Right ventricle myocardium inferior (tissue), 1 donor: ENCODE measurements at regions not wholly inside any gene's neighbourhood (a gene's known extent, or its start where the extent isn't known, plus 50 kb on each side); places are given as distances from the start of the nearest gene placed in this dataset.

Experiments used
- ATAC-seq: fragments of 200-7000 bp; cut with Tn5 transposase; one replicate; pipeline ENCODE4 v1.9.1; 2020; ENCODE audit warnings: mild to moderate bottlenecking, moderate library complexity
- DNase-seq: peaks from one replicate; pipeline ENCODE4 v3.0.0; 2021; ENCODE audit errors: missing footprints
- intact Hi-C: fragments of 100-400 bp; cut with DNase I; formaldehyde crosslinking; loops from one replicate; pipeline ENCODE4 v1.11.0; 2022
- donor health status: DM: no; HTN: yes; CAD: no; lungs with severe emphysema.

DNA sequence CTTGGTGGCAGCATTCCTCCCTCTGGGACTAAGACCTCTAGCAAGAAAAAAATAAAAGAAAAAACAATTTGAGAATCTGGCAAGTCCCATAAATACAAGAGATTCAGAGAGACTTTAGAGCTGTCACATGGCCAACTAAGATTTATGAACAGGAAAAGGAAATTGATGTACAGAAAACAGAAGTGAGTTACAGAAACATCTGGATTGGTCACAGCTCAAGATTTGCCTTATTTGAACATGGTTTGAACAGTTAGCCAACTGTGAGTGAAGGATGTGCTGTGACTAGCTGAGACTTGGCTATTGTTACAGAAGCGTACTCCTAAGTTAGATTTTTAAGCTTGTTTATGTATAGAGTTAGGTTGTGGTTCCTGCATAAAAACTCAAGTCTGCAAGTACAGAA lies 340.2 kb downstream of the SLCO4C1 start:
- intact Hi-C loops: no loop called here
- ATAC-seq (no peak), DNase-seq (no peak)

GRCh38 chr5:101950019-101950418 lies 346.1 kb downstream of the SLCO4C1 start:
- intact Hi-C loops: no loop called here
- no peak for DNase-seq
- no peak for ATAC-seq

DNA sequence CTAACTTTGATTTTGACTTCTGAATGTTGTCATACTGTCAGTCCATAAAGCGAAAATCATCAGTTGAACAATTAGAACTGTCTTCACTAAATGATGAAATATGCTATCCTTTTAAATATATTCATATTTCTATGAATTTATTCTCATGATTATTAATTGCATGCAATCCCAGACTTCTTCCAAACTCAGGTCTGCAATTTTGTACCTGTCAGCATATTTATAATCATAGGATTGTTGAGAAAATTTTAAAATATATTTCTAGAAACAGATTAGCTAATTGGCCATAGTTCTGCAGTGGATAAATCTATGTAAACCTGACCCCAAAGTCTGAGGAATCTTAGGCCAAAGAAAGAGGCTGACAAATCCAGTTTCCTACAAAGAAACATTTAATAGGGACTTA lies 347.5 kb downstream of the SLCO4C1 start:
- ATAC-seq (no peak), DNase-seq (no peak)
- intact Hi-C loops: no loop called here

DNA sequence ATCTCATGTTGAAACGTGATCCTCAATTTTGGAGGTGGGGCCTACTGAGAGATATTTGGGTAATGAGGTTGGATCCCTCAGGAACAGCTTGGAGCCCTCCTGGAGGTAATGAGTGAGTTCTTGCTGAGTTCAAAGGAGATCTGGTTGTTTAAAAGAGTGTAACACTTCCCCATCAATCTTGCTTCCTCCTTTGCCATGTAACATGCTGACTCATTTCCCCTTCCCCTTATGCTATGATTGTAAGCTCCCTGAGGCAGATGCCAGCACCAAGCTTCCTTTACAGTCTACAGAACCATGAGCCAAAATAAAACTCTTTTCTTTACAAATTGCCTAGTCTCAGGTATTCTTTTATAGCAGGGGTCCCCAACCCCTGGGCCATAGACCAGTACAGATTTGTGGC lies 352.3 kb downstream of the SLCO4C1 start:
- ATAC-seq (no peak), DNase-seq (no peak)
- intact Hi-C loops: no loop called here

DNA sequence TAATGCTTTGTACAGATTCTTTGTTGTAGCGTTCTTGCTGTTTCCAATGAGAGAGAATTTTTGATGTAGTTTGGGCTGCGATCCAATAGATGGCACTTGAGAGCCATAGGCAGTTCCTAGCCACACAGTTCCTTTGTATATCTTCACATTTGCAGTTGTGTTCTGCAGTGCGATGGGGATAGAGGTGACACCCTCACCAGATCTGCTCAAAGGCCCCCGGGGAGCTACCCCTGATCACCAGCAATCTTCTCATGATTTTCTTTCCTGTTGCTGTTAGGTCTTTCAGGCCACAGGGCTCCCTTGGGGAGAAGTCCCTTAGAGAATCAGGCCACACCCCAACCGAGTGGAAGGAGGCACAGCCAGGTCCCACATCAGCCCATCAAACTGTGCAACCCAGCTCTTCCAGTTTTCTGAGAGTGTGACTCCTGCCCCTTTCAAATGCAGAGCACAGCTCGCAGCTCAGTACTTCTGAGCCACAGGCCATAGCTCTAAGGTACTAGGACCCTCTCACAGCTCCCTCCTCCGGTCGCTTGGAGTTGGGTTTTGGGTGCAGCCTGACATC lies 353.7 kb downstream of the SLCO4C1 start:
- ATAC-seq (no peak), DNase-seq (no peak)
- intact Hi-C loops: no loop called here

GRCh38 chr5:101937041-101937440 lies 359.0 kb downstream of the SLCO4C1 start:
- ATAC-seq (no peak), DNase-seq (no peak)
- intact Hi-C loops: no loop called here

DNA sequence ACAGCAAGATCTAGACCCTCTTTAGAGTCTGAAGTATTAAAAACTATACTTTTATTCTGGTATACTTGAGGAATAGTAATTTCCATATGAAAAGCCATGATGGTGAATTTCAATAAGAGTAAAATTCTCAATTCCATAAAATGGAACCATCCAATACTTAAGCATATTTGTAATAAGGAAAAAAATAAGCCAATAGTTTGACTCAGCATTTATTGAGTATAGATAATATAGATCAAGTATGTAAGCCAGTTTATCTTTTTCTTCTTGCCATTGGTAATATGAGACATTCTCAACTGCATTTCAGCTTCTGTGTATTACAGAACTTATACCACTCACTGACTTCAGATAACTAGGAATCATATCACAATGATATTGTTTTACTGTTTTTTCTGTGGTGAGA lies 361.0 kb downstream of the SLCO4C1 start:
- intact Hi-C loops: no loop called here
- DNase-seq (no peak), ATAC-seq (no peak)

DNA sequence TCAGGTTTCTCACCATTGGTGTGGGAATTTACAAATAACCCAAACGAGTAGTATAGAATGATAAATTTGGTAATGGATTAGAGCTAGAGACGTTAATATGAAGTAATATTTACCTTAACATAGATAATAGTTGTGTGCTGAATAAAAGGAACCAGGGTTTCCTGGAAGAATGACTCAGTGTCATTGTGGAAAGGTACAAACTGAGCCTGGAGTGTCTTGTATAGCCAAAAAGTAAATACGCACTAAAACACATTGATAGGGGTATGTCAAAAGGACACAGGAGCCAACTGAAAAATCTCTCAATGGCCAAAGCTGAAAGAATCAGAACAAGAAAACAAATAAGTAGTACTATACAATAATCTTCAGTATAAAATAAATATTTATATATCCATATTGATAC lies 363.5 kb downstream of the SLCO4C1 start:
- DNase-seq (no peak), ATAC-seq (no peak)
- intact Hi-C loops: no loop called here

DNA sequence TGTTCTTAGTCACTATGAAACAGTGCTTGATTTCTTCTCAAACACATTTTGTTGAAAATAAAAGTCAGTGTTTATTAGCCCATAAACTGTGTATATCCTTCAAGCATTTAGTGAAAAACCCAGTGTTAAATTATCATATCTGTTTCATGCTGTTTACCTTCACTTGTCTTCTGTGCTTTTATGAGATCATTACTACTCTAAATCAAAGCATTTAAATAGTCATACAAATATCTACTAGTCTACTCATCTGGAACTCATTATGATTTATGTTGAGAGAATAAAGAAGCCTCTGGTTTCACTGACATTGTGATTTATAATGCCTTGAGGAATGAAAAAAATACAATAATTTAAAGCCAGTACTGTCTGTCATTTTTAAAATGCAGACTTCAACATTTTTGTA lies 366.5 kb downstream of the SLCO4C1 start:
- intact Hi-C loops: no loop called here
- no peak for DNase-seq
- no peak for ATAC-seq

DNA sequence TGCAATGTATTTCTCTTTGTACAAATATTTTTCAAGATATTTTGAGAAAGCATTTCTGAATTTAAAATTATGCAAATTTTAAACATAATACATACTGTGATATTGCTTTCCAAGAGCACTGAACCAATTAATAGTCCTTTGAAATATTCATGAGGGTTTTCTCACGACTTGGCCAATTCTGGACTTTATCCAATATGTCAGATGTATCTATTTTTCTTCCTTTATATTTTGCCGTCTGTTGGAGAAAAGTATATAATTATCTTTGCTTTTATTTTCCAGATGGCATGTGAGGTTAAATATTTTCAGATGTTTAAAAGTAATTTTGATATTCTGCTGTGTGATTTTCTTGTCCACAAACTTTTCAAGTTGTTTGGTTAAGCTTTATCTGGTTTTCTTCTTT lies 378.9 kb downstream of the SLCO4C1 start:
- ATAC-seq (no peak), DNase-seq (no peak)
- intact Hi-C loops: no loop called here

GRCh38 chr5:101915554-101915953 lies 380.5 kb downstream of the SLCO4C1 start:
- no peak for DNase-seq
- intact Hi-C loops: no loop called here
- no peak for ATAC-seq

DNA sequence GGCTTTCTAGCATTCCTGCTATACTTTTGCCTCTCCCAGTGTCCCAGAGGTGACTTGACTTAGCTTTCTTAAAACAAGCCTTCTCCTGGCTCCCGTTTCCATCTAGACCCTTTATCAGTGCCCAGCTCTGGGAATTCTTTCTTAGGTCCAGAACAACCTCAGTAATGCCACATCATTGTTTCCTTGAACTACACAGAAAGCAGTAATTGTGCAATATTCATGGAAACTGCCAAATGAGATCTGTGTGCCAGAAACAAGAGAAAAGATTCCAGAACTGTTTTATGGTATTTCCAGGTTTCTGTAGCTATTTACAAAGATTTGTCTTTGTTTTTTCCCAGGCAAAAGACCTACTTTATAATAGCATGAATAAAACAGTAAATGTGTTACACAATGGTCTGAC lies 391.3 kb downstream of the SLCO4C1 start:
- intact Hi-C loops: no loop called here
- ATAC-seq (no peak), DNase-seq (no peak)

- no peak for DNase-seq
- intact Hi-C loops: no loop called here
- ATAC-seq: no peak
Measured at GRCh38 chr5:101897914-101898313, 398.2 kb downstream of the SLCO4C1 start.

GRCh38 chr5:101894985-101895384 lies 401.1 kb downstream of the SLCO4C1 start:
- intact Hi-C loops: no loop called here
- ATAC-seq (no peak), DNase-seq (no peak)

DNA sequence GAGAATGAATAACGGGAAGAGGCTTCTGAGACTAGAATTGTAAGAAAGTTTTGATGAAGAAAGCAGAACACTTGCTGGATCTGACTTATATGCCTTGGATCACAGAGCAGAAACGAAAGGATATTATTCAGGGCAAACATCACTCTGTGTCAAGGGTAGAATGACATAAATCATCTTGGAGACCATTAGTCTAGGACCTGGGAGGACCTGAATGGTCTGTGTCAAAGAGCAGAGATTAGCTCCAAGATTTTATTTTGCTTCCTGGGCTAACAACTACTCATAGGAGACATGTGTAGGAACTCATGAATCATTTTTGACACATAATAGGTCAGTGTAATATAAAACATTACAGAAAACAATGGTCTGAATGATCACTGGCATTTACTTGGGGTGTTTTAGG lies 417.9 kb downstream of the SLCO4C1 start:
- ATAC-seq: no peak

DNA sequence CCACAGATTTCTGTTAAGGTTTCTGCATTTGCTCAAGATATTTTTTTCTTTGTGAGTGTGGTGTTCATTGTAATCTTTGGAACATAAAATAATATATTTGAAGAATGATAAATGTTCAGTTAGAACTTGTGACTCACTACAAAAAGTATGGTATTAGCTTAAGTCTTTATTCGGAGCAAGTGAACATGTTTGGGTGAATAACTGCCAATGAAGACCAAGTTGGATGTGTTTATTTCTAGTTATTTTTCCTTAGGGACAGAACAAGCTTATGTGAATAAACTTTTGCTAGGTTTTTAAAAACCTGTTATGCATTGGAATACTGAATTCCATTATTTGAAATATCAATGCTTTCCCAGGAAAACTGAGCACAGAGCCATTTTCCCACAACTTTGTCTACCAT lies 418.6 kb downstream of the SLCO4C1 start:
- intact Hi-C loops: no loop called here
- DNase-seq: no peak
- ATAC-seq: no peak

More for the DNA sequence above, 417.9 kb downstream of the SLCO4C1 start:
- DNase-seq: no peak
- intact Hi-C loops: no loop called here

DNA sequence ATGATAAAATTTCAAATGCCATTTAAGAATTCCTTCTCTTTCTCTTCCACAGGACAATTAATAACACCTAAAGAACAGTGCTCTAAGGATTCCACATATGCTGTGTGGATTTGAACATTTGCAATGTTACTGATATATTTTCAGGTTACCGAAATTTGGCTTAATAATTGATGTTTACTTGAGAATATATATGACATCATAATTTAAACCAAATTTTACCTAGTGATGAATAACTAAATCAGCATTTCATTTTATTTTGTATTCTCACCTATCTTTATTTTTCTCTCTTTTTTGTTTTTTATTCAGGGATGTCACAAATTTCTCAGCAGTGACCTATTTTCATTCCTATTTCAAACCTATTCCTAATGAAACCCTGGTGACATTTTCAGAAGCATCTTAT lies 429.6 kb downstream of the SLCO4C1 start:
- intact Hi-C loops: no loop called here
- no peak for DNase-seq
- ATAC-seq: no peak

- no peak for DNase-seq
Measured at GRCh38 chr5:101860563-101860962, 435.5 kb downstream of the SLCO4C1 start.

GRCh38 chr5:101860145-101860544 lies 435.9 kb downstream of the SLCO4C1 start:
- DNase-seq: no peak
- ATAC-seq: no peak
- intact Hi-C loops: no loop called here

More at GRCh38 chr5:101860563-101860962, 435.5 kb downstream of the SLCO4C1 start:
- intact Hi-C loops: no loop called here
- ATAC-seq: no peak

GRCh38 chr5:101846496-101846895 lies 449.6 kb downstream of the SLCO4C1 start:
- no peak for DNase-seq
- ATAC-seq: no peak
- intact Hi-C loops: no loop called here

DNA sequence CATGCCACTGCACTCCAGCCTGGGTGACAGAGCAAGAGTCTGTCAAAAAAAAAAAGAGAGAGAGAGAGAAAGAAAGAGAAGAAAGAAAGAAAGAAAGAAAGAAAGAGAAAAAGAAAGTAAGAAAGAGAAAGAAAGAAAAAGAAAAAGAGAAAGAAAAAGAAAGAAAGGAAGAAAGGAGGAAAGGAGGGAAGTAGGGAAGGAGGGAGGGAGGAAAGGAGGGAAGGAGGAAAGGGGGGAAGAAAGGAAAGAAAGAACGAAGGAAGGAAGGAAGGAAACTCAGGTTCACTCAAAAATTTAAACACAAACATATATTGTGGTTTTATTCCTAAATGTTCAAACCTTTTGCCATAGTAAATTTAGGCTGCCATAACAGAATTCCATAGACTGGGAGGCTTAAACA lies 453.0 kb downstream of the SLCO4C1 start:
- no peak for ATAC-seq
- intact Hi-C loops: no loop called here
- DNase-seq: no peak

DNA sequence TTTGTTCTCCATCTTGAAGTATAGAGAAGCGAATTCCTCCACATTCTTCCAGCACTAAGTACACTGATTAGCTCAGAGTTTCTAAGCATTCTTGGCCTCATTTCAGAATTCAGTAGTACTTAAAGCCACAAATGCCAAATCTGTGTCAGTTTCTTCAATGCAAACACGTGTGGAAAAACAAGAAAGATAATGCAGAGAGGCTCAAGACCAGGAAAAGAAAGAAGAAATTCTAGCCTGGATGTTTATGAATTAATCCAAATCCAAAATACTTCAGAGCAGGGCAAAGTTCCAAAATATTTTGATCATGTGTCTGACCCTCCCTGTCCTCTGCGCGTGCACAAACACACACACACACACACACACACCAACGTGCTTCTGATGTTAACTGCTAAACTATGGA lies 457.6 kb downstream of the SLCO4C1 start:
- DNase-seq (no peak), ATAC-seq (no peak)
- intact Hi-C loops: no loop called here
